Adrenal gland (tissue), 9 donors: ENCODE measurements at regions not wholly inside any gene's neighbourhood (a gene's known extent, or its start where the extent isn't known, plus 50 kb on each side); places are given as distances from the start of the nearest gene placed in this dataset.

Source experiments
- DNase-seq, 7 donors: peaks; one replicate each; pipeline ENCODE4 v3.0.0-alpha.2; 2019 to 2020
- H3K27ac ChIP-seq, 5 donors: fragments of 200-600 bp; sonication (generic) in 4 of 5; 1 replicate in 3 of 5; 2 replicates in 2 of 5; pipeline versions ENCODE4 v1.5.1 to v1.8.0; 2016 to 2020; ENCODE audit warnings: mild to moderate bottlenecking in 1 of 5
- H3K27me3 ChIP-seq: fragments of 200-600 bp; 2 replicates; pipeline ENCODE4 v1.8.0; 2021
- H3K36me3 ChIP-seq, 2 donors: fragments of 200-600 bp; replicated peaks in 1 of 2; 1 replicate in 1 of 2; 2 replicates in 1 of 2; pipeline versions ENCODE4 v1.5.1 to v1.8.0; 2018 to 2022
- H3K4me1 ChIP-seq, 2 donors: fragments of 200-600 bp; replicated peaks in 1 of 2; 1 replicate in 1 of 2; 2 replicates in 1 of 2; pipeline versions ENCODE4 v1.5.1 to v1.8.0; 2018 to 2021
- H3K4me3 ChIP-seq, 4 donors: fragments of 200-600 bp; sonication (generic) in 3 of 4; one replicate each; pipeline ENCODE4 v1.5.1; 2016 to 2018
- H3K9me3 ChIP-seq, 3 donors: fragments of 200-600 bp; sonication (generic) in 1 of 3; replicated peaks in 1 of 3; 1 replicate in 2 of 3; 2 replicates in 1 of 3; pipeline versions ENCODE4 v1.5.1 to v1.8.0; 2016 to 2021
- CTCF ChIP-seq, 6 experiments: fragments of 450-650 bp in 4 of 6; fragments of 200-600 bp in 2 of 6; sonication (generic) in 1 of 6; IDR thresholded peaks; 1 replicate in 5 of 6; 2 replicates in 1 of 6; pipeline versions ENCODE4 v1.5.1 to v1.8.0; 2016 to 2021; ENCODE audit warnings: antibody characterized with exemption in 6 of 6, mild to moderate bottlenecking in 2 of 6, moderate library complexity in 1 of 6
- POLR2A ChIP-seq, 2 donors: fragments of 450-650 bp; IDR thresholded peaks; one replicate each; pipeline ENCODE4 v1.6.1; 2017; ENCODE audit warnings: antibody characterized with exemption in 2 of 2, mild to moderate bottlenecking in 2 of 2, moderate library complexity in 1 of 2
- WGBS, 4 donors: extraction: QIAGEN DNeasy Blood & Tissue Kit in 2 of 4; methylation state at CpG; one replicate each; pipeline versions ENCODE4 v1.1.5 to v1.1.7; 2013 to 2017; 5-methylcytosine and 5-hydroxymethylcytosine counted together
- intact Hi-C, 2 donors: fragments of 100-400 bp; cut with DNase I; formaldehyde crosslinking; loops; one replicate each; pipeline versions ENCODE4 v1.14.1 to v1.15.0; 2022 to 2023
- donor health status: healthy with polysubstance abuse.
- donor health status: Bipolar disorder and iron deficiency.
- donor health status: DM: yes; HTN: yes; CAD: no.
- donor health status: DM: no; HTN: no; CAD: no.
- donor health status: DM: no; HTN: no; CAD: no.

DNA sequence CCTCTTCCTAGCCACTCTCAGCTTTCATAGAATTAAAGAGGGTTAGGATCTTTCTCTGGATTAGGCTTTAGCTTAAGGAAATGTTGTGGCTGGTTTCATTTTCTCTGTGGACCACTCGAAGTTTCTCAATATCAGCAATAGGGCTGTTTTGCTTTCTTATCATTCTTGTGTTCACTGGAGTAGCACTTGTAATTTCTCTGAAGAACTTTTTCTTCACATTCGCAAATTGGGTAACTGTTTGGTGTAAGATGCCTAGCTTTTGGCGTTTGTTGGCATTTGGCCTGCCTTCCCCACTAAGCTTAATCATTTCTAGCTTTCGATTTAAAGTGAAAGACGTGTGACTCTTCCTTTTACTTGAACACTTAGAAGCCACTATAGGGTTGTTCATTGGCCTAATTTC lies 210.8 kb upstream of the PROX1 start:
- 77 to 82% (median 81%) methylated on average over 5 of the region's 5 CpGs for WGBS, 4 donors
- intact Hi-C loops: no loop called here

DNA sequence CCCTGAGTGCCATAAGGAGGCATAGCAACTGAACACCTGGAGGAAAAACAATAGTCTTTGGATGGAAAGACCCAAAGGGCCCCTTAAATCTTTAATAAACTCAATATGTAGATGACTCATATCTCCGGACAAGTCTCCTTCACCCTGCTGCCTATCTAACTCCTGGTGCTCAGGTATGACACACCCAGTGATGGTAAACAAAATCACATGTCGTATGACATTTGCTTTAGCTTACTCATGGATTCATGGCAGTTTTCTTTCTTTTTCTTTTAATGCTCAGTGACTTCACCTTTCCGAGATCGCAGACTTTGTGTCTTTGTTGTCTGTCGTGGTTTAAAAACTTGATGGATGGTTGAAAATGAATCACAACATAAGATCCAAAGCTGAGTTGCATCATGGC lies 208.5 kb upstream of the PROX1 start:
- Histone ChIP-seq H3K4me3 (no peak overlapping the region), H3K9me3 (no peaks in the 10 kb centered on the region), H3K4me1 (no peaks in the 10 kb centered on the region), H3K27ac (no peak overlapping the region), H3K36me3 (no peaks in the 10 kb centered on the region), H3K27me3 (no peaks in the 10 kb centered on the region)
- 80 to 88% (median 84%) methylated on average over 5 of the region's 5 CpGs for WGBS, 4 donors
- intact Hi-C loops: no loop called here
- TF ChIP-seq CTCF (IDR thresholded peaks at IDR 0.05) (no peak), POLR2A (IDR thresholded peaks at IDR 0.05) (no peak)
- DNase-seq: no peak

More for the DNA sequence above, 210.8 kb upstream of the PROX1 start:
- Histone ChIP-seq H3K27me3 (no peaks in the 10 kb centered on the region), H3K27ac (no peak overlapping the region), H3K4me1 (no peaks in the 10 kb centered on the region), H3K9me3 (no peaks in the 10 kb centered on the region), H3K4me3 (no peak overlapping the region), H3K36me3 (no peaks in the 10 kb centered on the region)
- DNase-seq: no peak
- no peak for TF ChIP-seq POLR2A (IDR thresholded peaks at IDR 0.05)
- TF ChIP-seq CTCF (IDR thresholded peaks at IDR 0.05): no peak

GRCh38 chr1:213782941-213783672 lies 204.7 kb upstream of the PROX1 start:
- intact Hi-C loops: no loop called here

DNA sequence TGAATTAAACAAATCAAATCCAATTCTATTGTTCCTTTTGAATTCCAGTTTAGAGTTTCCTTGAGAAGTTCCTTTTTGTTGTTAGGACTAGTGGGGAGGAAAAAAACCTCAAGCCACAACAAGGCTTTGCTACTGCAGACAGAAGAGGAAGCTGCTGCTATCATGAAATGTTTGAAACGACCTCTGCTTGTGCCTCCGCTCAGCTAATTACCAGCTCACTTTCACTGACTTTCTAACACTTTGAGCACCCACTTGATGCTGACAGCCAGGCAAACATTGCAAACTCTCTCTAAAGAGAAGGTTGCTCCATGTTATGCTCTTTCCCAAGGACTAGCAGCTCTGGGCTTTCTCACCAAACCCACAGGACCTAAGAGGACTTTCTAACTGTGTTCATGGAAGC lies 203.9 kb upstream of the PROX1 start:
- Histone ChIP-seq H3K27ac (no peak overlapping the region), H3K4me1 (no peaks in the 10 kb centered on the region), H3K4me3 (no peak overlapping the region), H3K27me3 (no peaks in the 10 kb centered on the region), H3K9me3 (no peaks in the 10 kb centered on the region), H3K36me3 (no peaks in the 10 kb centered on the region)
- no peak for DNase-seq
- TF ChIP-seq POLR2A (IDR thresholded peaks at IDR 0.05) (no peak), CTCF (IDR thresholded peaks at IDR 0.05) (no peak)
- WGBS, 4 donors: 41 to 55% (median 46%) methylated on average over 2 of the region's 2 CpGs
- intact Hi-C loops: no loop called here

More at GRCh38 chr1:213782941-213783672, 204.7 kb upstream of the PROX1 start:
- TF ChIP-seq POLR2A (IDR thresholded peaks at IDR 0.05) (no peak), CTCF (IDR thresholded peaks at IDR 0.05) (no peak)
- DNase-seq: no peak
- Histone ChIP-seq H3K27me3 (no peaks in the 10 kb centered on the region), H3K36me3 (no peaks in the 10 kb centered on the region), H3K27ac (no peak overlapping the region), H3K4me1 (no peaks in the 10 kb centered on the region), H3K4me3 (no peak overlapping the region), H3K9me3 (no peaks in the 10 kb centered on the region)
- WGBS, 4 donors: 75 to 79% (median 77%) methylated on average over 20 of the region's 20 CpGs
